Retina (tissue), 1 donor: ENCODE measurements at regions not wholly inside any gene's neighbourhood (a gene's known extent, or its start where the extent isn't known, plus 50 kb on each side); places are given as distances from the start of the nearest gene placed in this dataset.
"Not testable (repeated sequence)": the region's sequence is repeated elsewhere in the genome, so short reads cannot be mapped to it uniquely, and the experiment has no call there.

Experiments
- DNase-seq: peaks from one replicate; pipeline ENCODE4 v3.0.0-alpha.2; 2016

- no peak for DNase-seq
Measured at GRCh38 chr18:70558371-70558770, 269.5 kb downstream of the SOCS6 start.

DNA sequence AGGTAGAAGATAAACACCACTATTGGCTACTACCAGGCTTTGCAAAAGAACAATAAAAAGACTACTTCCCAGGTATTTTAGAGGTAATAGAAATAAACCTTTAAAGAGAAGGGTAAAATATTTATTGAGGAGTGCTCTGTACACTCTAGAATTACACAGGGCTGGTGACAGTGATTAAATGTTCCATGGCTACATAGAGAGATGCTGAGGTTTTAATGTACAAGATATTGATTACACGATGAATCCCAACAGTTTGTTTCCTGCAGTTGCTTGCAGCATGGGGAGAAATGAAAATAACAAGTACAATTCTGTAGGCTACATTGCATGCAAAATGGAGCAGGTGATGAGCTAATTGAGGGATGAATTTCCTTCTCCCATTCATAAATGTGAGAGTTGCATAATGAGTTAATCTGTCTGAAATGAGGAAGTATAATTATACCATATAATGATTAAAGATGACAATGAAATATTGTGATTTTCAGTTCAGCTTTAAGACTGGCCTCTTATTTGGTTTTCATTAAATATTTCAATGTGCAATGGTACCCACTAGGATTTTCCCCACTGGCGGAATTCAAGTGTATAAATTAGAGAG is 266.1 kb downstream of the SOCS6 start:
- DNase-seq: peak; percentile 19

DNA sequence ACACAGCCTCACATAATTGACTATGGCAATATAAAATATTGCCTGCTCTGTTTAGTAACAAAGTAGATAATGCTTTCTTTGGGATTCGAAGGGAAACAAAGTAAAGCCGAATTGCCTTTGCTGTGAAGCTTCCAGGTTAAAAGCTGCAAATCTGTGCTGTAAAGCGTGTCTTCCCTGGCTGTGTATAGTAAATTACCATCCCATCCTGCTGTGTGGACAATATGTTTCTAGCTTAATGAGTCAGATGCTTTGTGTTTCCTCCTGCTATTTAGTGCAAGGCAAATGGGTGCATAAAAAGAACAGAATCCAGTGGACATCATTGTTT is 265.1 kb downstream of the SOCS6 start:
- DNase-seq: peak; percentile 72

DNA sequence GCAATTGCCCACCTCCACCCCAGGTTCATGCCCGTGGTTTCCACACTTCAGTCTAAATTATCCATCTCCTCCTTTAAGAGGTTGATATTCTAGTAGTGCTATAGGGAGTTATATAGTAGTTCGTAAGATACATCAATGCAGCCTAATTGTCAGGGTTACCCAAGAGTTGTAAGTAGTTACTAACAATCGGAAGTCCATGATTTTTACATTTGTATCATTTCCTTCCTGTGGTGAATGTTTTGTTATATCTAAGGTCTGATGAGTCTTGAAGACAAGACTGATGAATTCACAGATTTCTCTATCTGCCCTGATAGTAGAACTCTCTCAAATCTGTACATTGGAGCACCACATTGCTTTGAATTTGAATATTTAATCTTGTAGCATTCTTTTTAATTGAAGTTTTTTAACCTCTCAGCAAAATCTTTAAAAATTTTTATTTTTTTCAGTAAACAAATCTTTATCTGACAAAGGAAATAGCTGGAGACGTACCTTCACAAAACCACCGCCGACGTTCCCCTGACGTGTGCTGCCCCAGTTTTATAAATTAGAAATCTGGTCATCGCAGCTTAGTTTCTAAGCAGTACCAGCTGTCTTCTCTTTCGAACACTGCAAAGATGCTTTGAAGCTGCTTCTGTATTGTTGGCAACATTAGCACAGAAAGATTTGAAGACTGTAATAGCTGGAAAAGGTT is 264.5 kb downstream of the SOCS6 start:
- DNase-seq: peak; percentile 71

DNA sequence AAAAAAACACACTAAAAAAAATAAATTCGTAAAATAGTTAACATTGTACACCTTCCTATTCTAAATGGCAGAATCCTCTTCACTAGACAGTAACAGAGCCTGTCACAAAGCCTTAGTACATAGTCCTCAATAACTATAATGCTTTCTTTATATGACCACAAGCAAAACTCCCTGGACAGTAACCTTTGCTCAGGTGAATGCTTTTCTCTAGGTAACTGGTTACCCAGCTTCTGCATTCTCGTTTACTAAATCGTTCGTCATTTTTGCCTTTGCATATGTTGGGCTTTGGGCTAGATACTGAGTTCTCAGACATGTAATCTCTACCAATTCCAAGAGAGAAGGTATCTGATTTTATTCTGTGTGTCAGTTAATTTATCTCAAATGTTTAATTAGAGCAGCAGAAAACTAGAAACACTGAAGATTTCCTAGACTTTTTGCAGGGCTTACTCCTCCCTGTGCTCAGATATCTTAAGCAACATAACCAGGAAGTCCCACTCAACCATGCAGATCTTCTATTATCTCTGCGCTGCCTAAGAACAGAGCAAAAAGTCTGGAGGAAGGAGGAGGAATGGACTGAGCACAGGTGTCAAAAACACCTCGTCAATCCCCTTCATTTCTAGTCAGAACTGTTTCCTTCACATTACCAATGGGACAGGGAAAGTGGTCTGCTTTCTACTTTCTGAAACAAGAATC is 247.7 kb downstream of the SOCS6 start:
- DNase-seq: no peak

DNA sequence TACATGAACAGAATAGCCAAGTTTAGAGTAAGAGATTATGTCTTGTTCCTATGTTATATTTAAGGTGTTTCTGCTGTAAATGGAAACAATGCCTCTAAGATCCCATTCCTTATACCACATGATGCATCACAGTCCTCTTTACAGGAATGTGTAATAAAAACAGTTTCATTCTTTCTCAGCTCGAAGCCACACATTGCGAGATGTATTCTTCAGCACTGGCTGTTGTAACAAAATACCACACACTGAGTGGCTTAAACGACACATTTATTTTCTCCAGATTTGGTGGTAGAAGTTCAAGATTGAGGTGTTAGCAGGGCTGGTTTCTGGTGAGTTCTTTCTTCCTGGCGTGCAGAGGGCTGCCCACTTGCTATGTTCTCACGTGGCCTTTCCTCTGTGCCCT is 246.2 kb downstream of the SOCS6 start:
- no peak for DNase-seq

GRCh38 chr18:70525322-70525721 is 236.5 kb downstream of the SOCS6 start:
- DNase-seq: not testable (repeated sequence)

DNA sequence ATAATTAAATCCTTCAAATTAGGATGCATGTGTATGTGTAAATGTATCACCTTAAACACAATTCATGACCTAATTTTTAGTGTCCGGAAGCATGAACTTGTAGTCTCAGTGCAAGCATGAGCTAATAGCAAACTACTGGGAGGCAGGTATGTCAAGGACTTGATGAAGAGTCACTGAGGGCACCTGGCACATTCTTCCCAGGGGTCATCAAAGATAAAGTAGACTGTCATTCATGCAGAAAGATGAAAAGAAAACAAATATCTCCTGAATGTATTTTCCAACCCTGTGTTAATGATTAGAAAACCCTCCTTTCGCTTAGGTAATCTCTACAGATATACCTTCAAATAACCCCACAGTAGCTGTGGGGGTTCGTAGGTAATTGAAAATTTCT is 234.9 kb downstream of the SOCS6 start:
- DNase-seq: no peak

DNA sequence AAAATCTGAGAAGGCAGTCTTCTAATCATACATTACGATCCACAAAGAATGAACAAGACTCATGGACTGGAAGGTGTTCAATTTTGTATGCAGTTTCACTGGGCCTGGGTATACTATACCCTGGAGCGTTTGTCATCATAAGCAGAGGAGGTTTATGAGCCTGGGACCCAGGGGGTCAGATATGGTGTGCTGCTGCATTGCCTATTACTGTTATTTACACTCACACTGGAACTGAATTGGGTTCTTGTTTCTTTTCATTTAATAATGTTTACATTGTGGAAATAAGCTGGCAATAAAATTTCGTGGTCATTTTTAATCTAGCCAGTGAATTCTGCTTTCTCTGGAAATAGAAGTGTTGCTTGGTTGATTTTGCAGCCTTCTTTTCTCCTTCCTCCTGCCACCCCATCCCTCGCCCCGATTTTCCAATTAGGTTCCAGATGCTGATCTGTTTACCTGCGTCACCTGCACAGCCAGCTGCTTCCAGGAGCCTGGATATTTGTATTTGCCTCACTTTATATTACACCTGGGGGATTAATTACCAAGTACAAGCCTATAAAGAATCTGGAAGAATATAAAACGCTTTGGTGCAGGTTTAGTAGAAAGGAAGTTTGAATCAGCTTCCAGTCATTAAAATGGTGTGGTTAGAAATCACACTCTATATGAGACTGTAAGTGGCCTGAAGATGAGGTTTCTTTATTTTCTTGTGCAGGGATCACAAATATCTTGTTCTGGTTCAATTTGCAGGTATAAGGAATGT is 234.4 kb downstream of the SOCS6 start:
- DNase-seq: no peak

DNA sequence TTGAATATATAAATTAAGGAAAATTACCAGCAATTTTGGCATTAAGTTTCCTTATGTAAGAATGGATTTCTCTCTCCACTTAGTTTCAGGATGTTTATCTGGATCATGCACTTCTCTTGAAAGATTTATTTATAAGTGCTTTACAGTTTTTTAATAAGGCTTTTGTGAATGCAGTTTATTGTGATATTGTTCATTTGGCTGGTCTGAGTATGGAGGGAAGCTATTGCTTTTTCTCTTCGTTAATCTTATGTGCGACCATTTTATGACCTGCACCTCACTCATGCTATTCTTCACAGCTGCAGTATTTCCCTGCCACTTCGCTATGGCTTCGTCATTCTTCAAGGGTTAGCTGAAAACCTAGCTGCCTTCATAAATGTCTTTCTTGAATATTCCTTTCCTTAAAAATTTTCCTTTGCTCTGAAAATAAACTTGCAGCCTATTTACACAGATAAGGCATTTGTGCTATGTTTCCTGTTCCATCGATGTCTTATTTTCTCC is 233.4 kb downstream of the SOCS6 start:
- DNase-seq: no peak

- no peak for DNase-seq
Measured at GRCh38 chr18:70520867-70521266, 232.0 kb downstream of the SOCS6 start.

DNA sequence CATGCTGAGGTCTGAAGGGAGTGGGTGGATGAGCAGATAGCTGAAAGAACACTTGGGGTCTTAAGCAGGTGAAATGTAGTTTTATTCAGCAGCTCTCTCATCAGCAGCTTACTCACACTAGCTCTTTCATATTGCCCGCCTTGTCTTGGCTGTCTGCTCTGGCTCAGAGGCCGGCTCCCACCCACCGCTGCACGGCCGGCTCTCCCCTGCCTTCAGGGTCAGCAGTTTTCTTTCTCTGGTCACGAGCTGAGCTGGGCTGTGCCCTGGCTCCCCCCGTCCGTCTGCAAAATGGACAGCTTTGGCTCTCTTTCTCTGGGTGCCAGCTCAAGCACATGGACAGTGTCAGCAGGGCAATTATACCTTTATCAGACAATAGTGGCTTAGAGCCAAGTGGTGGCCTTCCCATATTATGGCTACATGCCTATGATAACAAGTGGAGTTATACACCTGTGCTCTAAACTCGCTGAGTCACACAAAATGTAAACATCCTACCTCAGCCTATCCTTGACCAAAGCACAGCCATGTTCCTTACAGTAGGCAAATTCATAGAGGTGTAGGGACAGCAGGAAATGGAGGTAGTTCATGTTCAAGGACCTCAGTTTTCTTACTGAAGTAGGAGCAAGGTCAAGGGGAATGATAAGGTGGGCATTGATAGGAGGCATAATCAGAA is 224.8 kb downstream of the SOCS6 start:
- no peak for DNase-seq

DNA sequence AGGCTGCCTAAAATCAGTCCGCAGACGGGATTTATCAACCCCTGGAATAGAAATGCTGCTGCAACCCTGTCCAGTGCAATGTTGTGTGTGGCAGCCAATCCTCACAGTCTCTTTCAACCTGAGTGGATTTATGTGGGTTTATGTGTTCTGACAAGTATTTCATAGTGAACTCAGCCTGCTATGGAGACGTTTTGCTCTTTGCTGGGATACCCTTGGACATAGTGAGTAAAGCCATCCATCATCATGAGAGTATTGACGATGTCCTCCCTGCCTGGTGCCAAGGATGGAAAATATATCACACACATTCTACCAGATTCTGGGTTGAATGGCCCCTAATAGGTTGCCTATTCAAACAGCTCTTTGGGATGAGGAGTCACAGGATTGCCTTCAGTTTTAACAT is 219.1 kb downstream of the SOCS6 start:
- no peak for DNase-seq

GRCh38 chr18:70506511-70506910 is 217.7 kb downstream of the SOCS6 start:
- DNase-seq: no peak

DNA sequence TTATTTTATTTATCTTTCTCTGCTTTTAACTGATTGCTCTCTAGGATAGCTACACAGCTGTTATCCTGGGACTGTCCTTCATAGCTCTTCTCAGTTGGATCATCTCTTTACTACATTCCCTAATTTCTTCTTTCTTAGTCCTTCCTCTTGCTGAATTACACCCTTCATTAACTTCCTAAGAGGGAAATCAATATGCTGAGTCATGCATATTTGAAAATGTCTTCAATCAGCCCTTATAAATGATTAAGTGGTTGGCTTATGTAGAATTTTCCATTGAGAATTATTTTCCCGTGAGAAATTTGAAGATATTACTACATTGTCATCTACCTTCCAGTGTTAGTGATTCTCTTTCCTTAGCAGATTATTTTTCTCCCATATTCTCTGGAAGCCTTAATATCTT is 214.2 kb downstream of the SOCS6 start:
- no peak for DNase-seq

- no peak for DNase-seq
Measured at GRCh38 chr18:70501358-70501757, 212.5 kb downstream of the SOCS6 start.

- DNase-seq: no peak
Measured at GRCh38 chr18:70500748-70501147, 211.9 kb downstream of the SOCS6 start.

DNA sequence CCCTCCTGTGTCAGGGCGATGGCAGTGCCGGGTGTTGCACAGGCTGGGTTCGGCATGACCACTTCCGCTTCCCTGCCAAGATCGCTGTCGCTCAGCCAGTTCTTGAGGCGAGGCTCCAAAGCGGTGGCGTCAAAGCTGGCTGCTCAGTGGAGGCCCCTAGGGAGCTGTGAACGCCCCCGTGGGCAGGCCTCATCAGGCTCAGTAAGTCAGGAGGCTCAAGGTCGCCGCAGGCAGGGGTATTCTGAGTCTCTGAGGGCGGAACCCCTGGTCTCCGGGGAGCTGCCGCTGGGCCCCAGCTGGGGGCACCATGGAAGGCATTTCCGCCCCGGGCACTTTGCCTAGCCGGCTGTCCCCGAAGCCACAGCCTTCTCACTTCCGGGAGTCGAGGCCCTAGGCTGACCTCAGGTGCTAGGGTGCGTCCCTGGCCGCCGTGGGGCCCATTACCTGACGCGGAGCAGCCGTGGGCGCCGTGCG is 210.4 kb downstream of the SOCS6 start:
- DNase-seq: no peak

GRCh38 chr18:70496353-70497294 is 207.8 kb downstream of the SOCS6 start:
- DNase-seq: no peak

- DNase-seq: no peak
Measured at GRCh38 chr18:70494524-70494923, 205.7 kb downstream of the SOCS6 start.

- DNase-seq: peak; percentile 36
Measured at GRCh38 chr18:70493461-70493860, 204.6 kb downstream of the SOCS6 start.
